ENCODE measurements at regions not wholly inside any gene's neighbourhood (a gene's known extent, or its start where the extent isn't known, plus 50 kb on each side); places are given as distances from the start of the nearest gene placed in this dataset.
A peak's percentile ranks its signal among the peaks of the same experiment; 100 is the strongest.

GRCh38 chr2:236691799-236692167, 122.2 kb downstream of the ACKR3 start:
- Histone ChIP-seq H4K8ac (ENCODE audit: low read depth, low read length) (peak overlapping the region; percentile 90), H3K14ac (ENCODE audit: low read length) (peak overlapping the region; percentile 96), H2BK12ac (ENCODE audit: low read length) (peak overlapping the region; percentile 98), H3K27ac (ENCODE audit: low read depth, low read length) (peak overlapping the region; percentile 98), H2BK120ac (ENCODE audit: insufficient read depth, low read length, poor library complexity) (peak overlapping the region; percentile 98), H3K4me1 (ENCODE audit: control insufficient read depth in 1 of 2, insufficient read depth in 2 of 2, low read length in 2 of 2) (peaks cover 33 to 37% of the 10 kb centered on the region in 2 experiments), H3K4ac (ENCODE audit: low read depth, low read length) (peak overlapping the region; percentile 94), H3K79me1 (ENCODE audit: low read length) (peaks cover 56% of the 10 kb centered on the region), H3K18ac (ENCODE audit: low read length) (peak overlapping the region; percentile 83), H3K79me2 (ENCODE audit: control insufficient read depth, insufficient read depth, low read length, poor library complexity) (peaks cover 16% of the 10 kb centered on the region), H3K4me2 (ENCODE audit: low read length) (no peak overlapping the region), H4K91ac (ENCODE audit: low read depth, low read length) (peak overlapping the region; percentile 99), H3K27me3 (ENCODE audit: insufficient read depth, low read length) (no peaks in the 10 kb centered on the region), H3K23ac (ENCODE audit: low read length) (no peak overlapping the region), H2AFZ (ENCODE audit: insufficient read depth, low read length, poor library complexity) (no peak overlapping the region), H3K9me3 (ENCODE audit: insufficient read depth, low read depth, low read length) (peaks cover 1% of the 10 kb centered on the region), H2BK5ac (ENCODE audit: low read depth, low read length, poor library complexity) (peak overlapping the region; percentile 94), H3K36me3 (ENCODE audit: control insufficient read depth in 1 of 2, insufficient read depth in 2 of 2, low read length in 2 of 2) (no peaks in the 10 kb centered on the region), H4K12ac (ENCODE audit: low read depth, low read length) (peak overlapping the region; percentile 35), H3K4me3 (ENCODE audit: low read depth, low read length) (no peak overlapping the region), H3K9ac (ENCODE audit: low read length) (no peak overlapping the region), H2AK5ac (ENCODE audit: low read length) (peak overlapping the region; percentile 2)
- peak in 1 of 2 donors; percentile 48 for DNase-seq
- no CpG with 5 or more reads among the region's 6 CpGs for WGBS (ENCODE audit: extremely low coverage, insufficient coverage, insufficient read length)

GRCh38 chr2:236692937-236693336, 123.3 kb downstream of the ACKR3 start:
- DNase-seq = no peak
- Histone ChIP-seq H3K9me3 (ENCODE audit: insufficient read depth, low read depth, low read length) (peaks cover 1% of the 10 kb centered on the region), H2BK120ac (ENCODE audit: insufficient read depth, low read length, poor library complexity) (peak overlapping the region; percentile 97), H3K18ac (ENCODE audit: low read length) (peak overlapping the region; percentile 79), H3K4me3 (ENCODE audit: low read depth, low read length) (no peak overlapping the region), H3K79me2 (ENCODE audit: control insufficient read depth, insufficient read depth, low read length, poor library complexity) (peaks cover 16% of the 10 kb centered on the region), H3K9ac (ENCODE audit: low read length) (no peak overlapping the region), H3K4me1 (ENCODE audit: control insufficient read depth in 1 of 2, insufficient read depth in 2 of 2, low read length in 2 of 2) (peaks cover 33 to 37% of the 10 kb centered on the region in 2 experiments), H3K36me3 (ENCODE audit: control insufficient read depth in 1 of 2, insufficient read depth in 2 of 2, low read length in 2 of 2) (no peaks in the 10 kb centered on the region), H4K91ac (ENCODE audit: low read depth, low read length) (peak overlapping the region; percentile 99), H3K27me3 (ENCODE audit: insufficient read depth, low read length) (no peaks in the 10 kb centered on the region), H2AFZ (ENCODE audit: insufficient read depth, low read length, poor library complexity) (peak overlapping the region; percentile 14), H2BK12ac (ENCODE audit: low read length) (peak overlapping the region; percentile 91), H2BK5ac (ENCODE audit: low read depth, low read length, poor library complexity) (peak overlapping the region; percentile 94), H3K14ac (ENCODE audit: low read length) (peak overlapping the region; percentile 92), H4K12ac (ENCODE audit: low read depth, low read length) (peak overlapping the region; percentile 37), H3K4ac (ENCODE audit: low read depth, low read length) (peak overlapping the region; percentile 81), H3K23ac (ENCODE audit: low read length) (no peak overlapping the region), H4K8ac (ENCODE audit: low read depth, low read length) (peak overlapping the region; percentile 80), H2AK5ac (ENCODE audit: low read length) (peak overlapping the region; percentile 74), H3K4me2 (ENCODE audit: low read length) (no peak overlapping the region), H3K79me1 (ENCODE audit: low read length) (peaks cover 52% of the 10 kb centered on the region), H3K27ac (ENCODE audit: low read depth, low read length) (peak overlapping the region; percentile 98)
- WGBS (ENCODE audit: extremely low coverage, insufficient coverage, insufficient read length) = no CpG with 5 or more reads among the region's 7 CpGs

- peak overlapping the region; percentile 50 for H3K18ac ChIP-seq (ENCODE audit: low read length)
- H2BK120ac ChIP-seq (ENCODE audit: insufficient read depth, low read length, poor library complexity) = peak overlapping the region; percentile 99
- H2AK5ac ChIP-seq (ENCODE audit: low read length) = peak overlapping the region; percentile 4
- no peak overlapping the region for H2AFZ ChIP-seq (ENCODE audit: insufficient read depth, low read length, poor library complexity)
- peak overlapping the region; percentile 98 for H2BK5ac ChIP-seq (ENCODE audit: low read depth, low read length, poor library complexity)
- peak overlapping the region; percentile 2 for H3K4me2 ChIP-seq (ENCODE audit: low read length)
- peak overlapping the region; percentile 53 for H3K4ac ChIP-seq (ENCODE audit: low read depth, low read length)
- H4K91ac ChIP-seq (ENCODE audit: low read depth, low read length) = peak overlapping the region; percentile 99
- no peaks in the 10 kb centered on the region for H3K36me3 ChIP-seq (ENCODE audit: control insufficient read depth in 1 of 2, insufficient read depth in 2 of 2, low read length in 2 of 2)
- peaks cover 52% of the 10 kb centered on the region for H3K79me1 ChIP-seq (ENCODE audit: low read length)
- H3K14ac ChIP-seq (ENCODE audit: low read length) = peak overlapping the region; percentile 38
- H3K9ac ChIP-seq (ENCODE audit: low read length) = no peak overlapping the region
- WGBS (ENCODE audit: extremely low coverage, insufficient coverage, insufficient read length) = no CpG with 5 or more reads among the region's 4 CpGs
- no peak for DNase-seq
- no peak overlapping the region for H4K12ac ChIP-seq (ENCODE audit: low read depth, low read length)
- peaks cover 2% of the 10 kb centered on the region for H3K9me3 ChIP-seq (ENCODE audit: insufficient read depth, low read depth, low read length)
- H3K4me1 ChIP-seq (ENCODE audit: control insufficient read depth in 1 of 2, insufficient read depth in 2 of 2, low read length in 2 of 2) = peaks cover 33 to 37% of the 10 kb centered on the region in 2 experiments
- H3K23ac ChIP-seq (ENCODE audit: low read length) = no peak overlapping the region
- peak overlapping the region; percentile 98 for H3K27ac ChIP-seq (ENCODE audit: low read depth, low read length)
- no peaks in the 10 kb centered on the region for H3K27me3 ChIP-seq (ENCODE audit: insufficient read depth, low read length)
- peaks cover 16% of the 10 kb centered on the region for H3K79me2 ChIP-seq (ENCODE audit: control insufficient read depth, insufficient read depth, low read length, poor library complexity)
- H4K8ac ChIP-seq (ENCODE audit: low read depth, low read length) = peak overlapping the region; percentile 33
- H2BK12ac ChIP-seq (ENCODE audit: low read length) = peak overlapping the region; percentile 98
- no peak overlapping the region for H3K4me3 ChIP-seq (ENCODE audit: low read depth, low read length)
These were observed 123.9 kb downstream of the ACKR3 start for GRCh38 chr2:236693531-236693930.

- Histone ChIP-seq H3K9me3 (ENCODE audit: insufficient read depth, low read depth, low read length) (peaks cover 2% of the 10 kb centered on the region), H3K14ac (ENCODE audit: low read length) (peak overlapping the region; percentile 95), H3K18ac (ENCODE audit: low read length) (peak overlapping the region; percentile 94), H2BK12ac (ENCODE audit: low read length) (peak overlapping the region; percentile 98), H3K4me3 (ENCODE audit: low read depth, low read length) (no peak overlapping the region), H3K27ac (ENCODE audit: low read depth, low read length) (peak overlapping the region; percentile 98), H3K4me2 (ENCODE audit: low read length) (peak overlapping the region; percentile 2), H3K9ac (ENCODE audit: low read length) (no peak overlapping the region), H3K79me2 (ENCODE audit: control insufficient read depth, insufficient read depth, low read length, poor library complexity) (peaks cover 16% of the 10 kb centered on the region), H3K27me3 (ENCODE audit: insufficient read depth, low read length) (no peaks in the 10 kb centered on the region), H4K91ac (ENCODE audit: low read depth, low read length) (peak overlapping the region; percentile 99), H2AFZ (ENCODE audit: insufficient read depth, low read length, poor library complexity) (peak overlapping the region; percentile 40), H3K23ac (ENCODE audit: low read length) (no peak overlapping the region), H2BK120ac (ENCODE audit: insufficient read depth, low read length, poor library complexity) (peak overlapping the region; percentile 99), H3K36me3 (ENCODE audit: control insufficient read depth in 1 of 2, insufficient read depth in 2 of 2, low read length in 2 of 2) (no peaks in the 10 kb centered on the region), H3K4me1 (ENCODE audit: control insufficient read depth in 1 of 2, insufficient read depth in 2 of 2, low read length in 2 of 2) (peaks cover 33 to 37% of the 10 kb centered on the region in 2 experiments), H4K12ac (ENCODE audit: low read depth, low read length) (peak overlapping the region; percentile 8), H4K8ac (ENCODE audit: low read depth, low read length) (peak overlapping the region; percentile 89), H3K4ac (ENCODE audit: low read depth, low read length) (peak overlapping the region; percentile 77), H3K79me1 (ENCODE audit: low read length) (peaks cover 52% of the 10 kb centered on the region), H2AK5ac (ENCODE audit: low read length) (peak overlapping the region; percentile 98), H2BK5ac (ENCODE audit: low read depth, low read length, poor library complexity) (peak overlapping the region; percentile 98)
- no peak for DNase-seq
- no CpG with 5 or more reads among the region's 10 CpGs for WGBS (ENCODE audit: extremely low coverage, insufficient coverage, insufficient read length)
These were observed 124.7 kb downstream of the ACKR3 start for GRCh38 chr2:236694146-236694888.
